ENCODE measurements at regions not wholly inside any gene's neighbourhood (a gene's known extent, or its start where the extent isn't known, plus 50 kb on each side); places are given as distances from the start of the nearest gene placed in this dataset.
A peak's percentile ranks its signal among the peaks of the same experiment; 100 is the strongest.

DNA sequence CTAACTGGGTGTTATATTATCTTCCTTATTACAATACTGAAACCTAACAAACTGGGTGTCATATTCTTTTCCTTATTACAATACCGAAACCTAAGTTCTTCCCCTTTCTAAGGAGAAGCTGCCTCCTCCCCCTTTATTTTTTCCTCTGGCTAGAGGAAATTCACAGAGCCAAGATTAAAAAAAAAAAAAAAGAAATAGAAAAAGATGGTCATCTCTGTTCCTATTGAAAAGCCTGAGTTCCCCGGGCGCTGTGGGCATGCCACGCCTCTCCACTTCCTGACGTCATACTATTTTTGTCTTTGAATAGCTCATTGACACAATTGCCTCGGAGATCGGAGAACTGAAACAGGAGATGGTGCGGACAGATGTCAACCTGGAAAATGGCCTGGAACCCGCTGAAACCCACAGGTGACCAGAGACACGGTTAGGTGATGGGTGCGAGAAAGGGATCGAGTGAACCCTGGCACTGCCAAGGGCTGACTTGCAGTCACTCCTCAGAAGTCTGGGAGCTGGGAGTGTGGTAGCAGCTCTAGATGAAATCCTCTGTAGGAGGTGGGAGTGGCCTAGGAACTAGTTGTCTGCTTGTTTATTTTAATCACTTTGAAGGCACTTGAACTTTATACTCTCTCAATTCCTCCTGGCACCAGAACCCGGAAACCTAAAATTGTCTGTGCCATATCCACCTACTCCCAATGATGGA is 82.2 kb upstream of the NAA20 start:
- TF ChIP-seq, protein P1, sequence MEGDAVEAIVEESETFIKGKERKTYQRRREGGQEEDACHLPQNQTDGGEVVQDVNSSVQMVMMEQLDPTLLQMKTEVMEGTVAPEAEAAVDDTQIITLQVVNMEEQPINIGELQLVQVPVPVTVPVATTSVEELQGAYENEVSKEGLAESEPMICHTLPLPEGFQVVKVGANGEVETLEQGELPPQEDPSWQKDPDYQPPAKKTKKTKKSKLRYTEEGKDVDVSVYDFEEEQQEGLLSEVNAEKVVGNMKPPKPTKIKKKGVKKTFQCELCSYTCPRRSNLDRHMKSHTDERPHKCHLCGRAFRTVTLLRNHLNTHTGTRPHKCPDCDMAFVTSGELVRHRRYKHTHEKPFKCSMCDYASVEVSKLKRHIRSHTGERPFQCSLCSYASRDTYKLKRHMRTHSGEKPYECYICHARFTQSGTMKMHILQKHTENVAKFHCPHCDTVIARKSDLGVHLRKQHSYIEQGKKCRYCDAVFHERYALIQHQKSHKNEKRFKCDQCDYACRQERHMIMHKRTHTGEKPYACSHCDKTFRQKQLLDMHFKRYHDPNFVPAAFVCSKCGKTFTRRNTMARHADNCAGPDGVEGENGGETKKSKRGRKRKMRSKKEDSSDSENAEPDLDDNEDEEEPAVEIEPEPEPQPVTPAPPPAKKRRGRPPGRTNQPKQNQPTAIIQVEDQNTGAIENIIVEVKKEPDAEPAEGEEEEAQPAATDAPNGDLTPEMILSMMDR (conservative IDR thresholded peaks at IDR 0.05; ENCODE audit: low read length) = no peak
- no peak for TF ChIP-seq EZH2phosphoT487 (IDR thresholded peaks at IDR 0.05; ENCODE audit: borderline replicate concordance, low read depth, low read length)
- Histone ChIP-seq H3K27ac (ENCODE audit: low read depth, low read length, poor library complexity, severe bottlenecking) (no peak overlapping the region), H3K4me1 (ENCODE audit: insufficient read depth, low read length, poor library complexity, severe bottlenecking) (no peaks in the 10 kb centered on the region), H2AFZ (ENCODE audit: low read length) (no peak overlapping the region), H3K36me3 (ENCODE audit: insufficient read depth, low read length) (no peaks in the 10 kb centered on the region), H3K9me3 (ENCODE audit: low read length) (no peaks in the 10 kb centered on the region), H3K9me2 (ENCODE audit: insufficient read depth, low read length) (no peaks in the 10 kb centered on the region), H3K79me2 (ENCODE audit: insufficient read depth, low read depth, low read length) (no peaks in the 10 kb centered on the region), H3K4me2 (ENCODE audit: low read length) (peak overlapping the region; percentile 19; the same call in 1 of the 2 replicates), H3K4me3 (ENCODE audit: low read depth, low read length, poor library complexity, severe bottlenecking) (no peak overlapping the region), H4K20me1 (ENCODE audit: insufficient read depth, low read length) (no peaks in the 10 kb centered on the region)
- CTCF ChIA-PET (ENCODE audit: unreplicated experiment) = no interaction called here
- BruUV-seq (replicated peaks) = no TSS peak
- POLR2A ChIA-PET = interaction anchor here (1.2 kb wide), 1 partner anchor 11 kb away, joined by 4 read pairs; no protein-coding TSS in a partner anchor
- intact Hi-C loops (cut with micrococcal nuclease; ENCODE audit: unreplicated experiment) = no loop called here
- no peak for DNase-seq (ENCODE audit: low spot score)

DNA sequence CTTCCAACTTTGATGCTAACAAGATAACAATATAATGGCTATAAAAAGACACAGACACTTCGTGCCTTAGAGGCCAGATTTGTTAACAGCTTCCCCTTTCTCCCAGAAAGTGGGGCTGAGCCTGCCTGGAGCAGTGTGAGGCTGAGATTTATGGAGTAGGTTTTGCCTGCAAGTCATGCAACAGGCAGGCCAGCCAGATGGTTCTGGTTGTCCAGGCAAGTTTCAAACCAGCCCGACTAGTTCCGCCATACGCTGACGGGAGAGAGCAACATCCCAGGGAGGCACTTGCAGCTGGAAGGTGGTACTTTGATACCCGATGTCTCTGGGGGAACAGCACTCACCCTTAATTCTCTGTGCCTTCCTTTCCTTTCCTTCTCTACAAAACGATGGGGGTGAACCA is 81.3 kb upstream of the NAA20 start:
- CTCF ChIA-PET (ENCODE audit: unreplicated experiment) = no interaction called here
- BruUV-seq (replicated peaks) = no TSS peak
- intact Hi-C loops (cut with micrococcal nuclease; ENCODE audit: unreplicated experiment) = no loop called here

More for the DNA sequence above, 81.3 kb upstream of the NAA20 start:
- Histone ChIP-seq H3K4me3 (ENCODE audit: low read depth, low read length, poor library complexity, severe bottlenecking) (no peak overlapping the region), H2AFZ (ENCODE audit: low read length) (no peak overlapping the region), H3K36me3 (ENCODE audit: insufficient read depth, low read length) (no peaks in the 10 kb centered on the region), H3K4me2 (ENCODE audit: low read length) (no peak overlapping the region), H3K9me2 (ENCODE audit: insufficient read depth, low read length) (no peaks in the 10 kb centered on the region), H4K20me1 (ENCODE audit: insufficient read depth, low read length) (no peaks in the 10 kb centered on the region), H3K79me2 (ENCODE audit: insufficient read depth, low read depth, low read length) (no peaks in the 10 kb centered on the region), H3K4me1 (ENCODE audit: insufficient read depth, low read length, poor library complexity, severe bottlenecking) (no peaks in the 10 kb centered on the region), H3K9me3 (ENCODE audit: low read length) (no peaks in the 10 kb centered on the region), H3K27ac (ENCODE audit: low read depth, low read length, poor library complexity, severe bottlenecking) (no peak overlapping the region)
- TF ChIP-seq EZH2phosphoT487 (IDR thresholded peaks at IDR 0.05; ENCODE audit: borderline replicate concordance, low read depth, low read length) = no peak
- TF ChIP-seq, protein P1 (conservative IDR thresholded peaks at IDR 0.05; ENCODE audit: low read length) = no peak
- no peak for DNase-seq (ENCODE audit: low spot score)
- POLR2A ChIA-PET = interaction anchor here (1.0 kb wide), 1 partner anchor 14 kb away, joined by 3 read pairs; no protein-coding TSS in a partner anchor
